Memory B cell (primary cell): ENCODE measurements at regions not wholly inside any gene's neighbourhood (a gene's known extent, or its start where the extent isn't known, plus 50 kb on each side); places are given as distances from the start of the nearest gene placed in this dataset.
"Not testable (repeated sequence)": the region's sequence is repeated elsewhere in the genome, so short reads cannot be mapped to it uniquely, and the experiment has no call there.

Experiments used
- ATAC-seq: fragments of 150-1000 bp; cut with Tn5 transposase; 2 replicates; pipeline ENCODE4 v1.10.0; 2021; ENCODE audit warnings: low read depth, mild to moderate bottlenecking, moderate library complexity
- DNase-seq, 2 donors: peaks; one replicate each; pipeline ENCODE4 v3.0.0; 2022; ENCODE audit warnings: low spot score in 2 of 2
- H3K27ac Mint-ChIP-seq: one replicate; pipeline ENCODE4 v1.8.0; 2022; ENCODE audit warnings: mild to moderate bottlenecking, moderate library complexity, mixed read lengths
- H3K27me3 Mint-ChIP-seq: one replicate; pipeline ENCODE4 v1.8.0; 2022; ENCODE audit warnings: mixed read lengths
- H3K36me3 Mint-ChIP-seq: one replicate; pipeline ENCODE4 v1.8.0; 2022; ENCODE audit warnings: mild to moderate bottlenecking, mixed read lengths
- H3K4me1 Mint-ChIP-seq: one replicate; pipeline ENCODE4 v1.8.0; 2022; ENCODE audit warnings: mixed read lengths
- H3K4me3 Mint-ChIP-seq: one replicate; pipeline ENCODE4 v1.8.0; 2022; ENCODE audit warnings: mild to moderate bottlenecking, moderate library complexity, mixed read lengths
- H3K9me3 Mint-ChIP-seq: one replicate; pipeline ENCODE4 v1.8.0; 2022; ENCODE audit warnings: mixed read lengths

GRCh38 chr4:78704981-78705683 is 71.0 kb upstream of the BMP2K start:
- H3K27me3 Mint-ChIP-seq, result no peaks in the 10 kb centered on the region
- no peak overlapping the region for H3K4me3 Mint-ChIP-seq
- no peak for DNase-seq
- peaks cover 29% of the 10 kb centered on the region for H3K4me1 Mint-ChIP-seq
- peak overlapping the region; percentile 32 for H3K27ac Mint-ChIP-seq
- no peak for ATAC-seq
- peaks cover 2% of the 10 kb centered on the region for H3K36me3 Mint-ChIP-seq
- H3K9me3 Mint-ChIP-seq, result peaks cover 6% of the 10 kb centered on the region

DNA sequence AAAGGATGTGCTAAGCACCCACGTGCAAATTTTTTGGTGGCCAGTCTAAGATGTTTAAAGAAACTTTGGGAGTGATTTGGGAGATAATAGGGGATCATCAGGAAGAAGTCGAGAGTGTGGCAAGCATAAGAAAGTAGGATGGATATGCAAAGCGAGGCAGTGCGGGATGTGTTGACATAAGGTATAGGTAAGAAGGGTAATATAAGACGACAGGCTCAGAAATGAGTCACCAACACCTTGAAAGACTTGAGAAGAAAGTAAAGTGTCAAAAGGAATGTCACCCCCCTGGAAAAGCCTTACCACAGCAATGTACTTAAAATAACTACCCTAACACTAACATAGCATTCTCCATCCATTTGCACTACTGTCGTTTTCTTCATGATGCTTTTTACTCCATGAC is 69.8 kb upstream of the BMP2K start:
- ATAC-seq (no peak), DNase-seq (no peak)
- Mint-ChIP-seq H3K9me3 (peaks cover 6% of the 10 kb centered on the region), H3K4me3 (no peak overlapping the region), H3K4me1 (peaks cover 29% of the 10 kb centered on the region), H3K36me3 (peaks cover 2% of the 10 kb centered on the region), H3K27ac (peak overlapping the region; percentile 93), H3K27me3 (no peaks in the 10 kb centered on the region)

GRCh38 chr4:78707268-78707667 is 68.9 kb upstream of the BMP2K start:
- peak overlapping the region; percentile 93 for H3K27ac Mint-ChIP-seq
- peak overlapping the region; percentile 68 for H3K4me3 Mint-ChIP-seq
- H3K36me3 Mint-ChIP-seq, result peaks cover 1% of the 10 kb centered on the region
- peaks cover 6% of the 10 kb centered on the region for H3K9me3 Mint-ChIP-seq
- no peaks in the 10 kb centered on the region for H3K27me3 Mint-ChIP-seq
- H3K4me1 Mint-ChIP-seq, result peaks cover 29% of the 10 kb centered on the region
- ATAC-seq (peak; percentile 77), DNase-seq (peak in 1 of 2 donors; percentile 12)

- Mint-ChIP-seq H3K9me3 (peaks cover 3% of the 10 kb centered on the region), H3K4me3 (peak overlapping the region; percentile 68), H3K27me3 (no peaks in the 10 kb centered on the region), H3K4me1 (peaks cover 29% of the 10 kb centered on the region), H3K36me3 (no peaks in the 10 kb centered on the region), H3K27ac (peak overlapping the region; percentile 93)
- ATAC-seq, result peak; percentile 68
- DNase-seq, result peak in 1 of 2 donors; percentile 4
Observed at GRCh38 chr4:78707793-78708192, 68.4 kb upstream of the BMP2K start.

DNA sequence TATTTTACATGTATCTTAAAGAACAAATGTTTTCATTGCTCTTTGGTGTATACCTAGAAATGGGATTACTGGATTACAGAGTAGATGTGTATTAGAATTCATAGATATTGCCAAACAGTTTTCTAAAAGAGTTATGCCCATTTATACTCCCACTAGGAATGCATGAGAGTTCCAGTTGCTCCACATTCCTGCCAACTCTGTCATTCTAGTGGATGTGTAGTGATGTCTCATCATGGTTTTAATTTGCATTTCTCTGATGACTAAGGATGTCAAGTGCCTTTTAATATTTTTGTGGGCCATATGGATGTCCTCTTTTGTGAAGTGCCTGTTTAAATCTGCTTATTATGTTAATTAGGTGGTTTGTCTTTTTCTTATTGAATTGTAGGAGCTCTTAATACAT is 65.6 kb upstream of the BMP2K start:
- ATAC-seq, result no peak
- no peak for DNase-seq
- H3K9me3 Mint-ChIP-seq, result no peaks in the 10 kb centered on the region
- no peaks in the 10 kb centered on the region for H3K36me3 Mint-ChIP-seq
- no peak overlapping the region for H3K4me3 Mint-ChIP-seq
- H3K27me3 Mint-ChIP-seq, result no peaks in the 10 kb centered on the region
- peaks cover 18% of the 10 kb centered on the region for H3K4me1 Mint-ChIP-seq
- no peak overlapping the region for H3K27ac Mint-ChIP-seq

DNA sequence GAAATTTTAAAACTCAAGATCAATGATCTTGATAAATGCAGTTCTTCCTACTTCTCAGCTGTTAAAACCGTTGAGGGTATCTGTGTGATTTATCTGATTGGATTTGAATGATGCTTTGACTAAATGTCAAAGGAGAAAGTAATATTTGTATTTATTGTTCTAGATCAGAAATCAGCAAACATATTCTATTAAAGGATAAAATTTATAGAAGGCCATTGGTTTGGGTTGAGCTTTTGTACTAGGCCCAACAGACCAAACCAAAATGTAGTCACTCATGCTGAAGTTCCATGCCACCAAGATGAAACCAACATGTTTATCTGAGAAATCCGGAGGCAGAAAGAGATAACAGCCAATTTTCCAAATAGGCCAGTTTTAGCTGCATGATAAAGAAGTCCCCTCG is 64.5 kb upstream of the BMP2K start:
- no peaks in the 10 kb centered on the region for H3K9me3 Mint-ChIP-seq
- no peaks in the 10 kb centered on the region for H3K36me3 Mint-ChIP-seq
- no peak for DNase-seq
- no peak overlapping the region for H3K4me3 Mint-ChIP-seq
- H3K4me1 Mint-ChIP-seq, result peaks cover 10% of the 10 kb centered on the region
- no peak for ATAC-seq
- H3K27ac Mint-ChIP-seq, result no peak overlapping the region
- no peaks in the 10 kb centered on the region for H3K27me3 Mint-ChIP-seq

- not testable (repeated sequence) for H3K4me1 Mint-ChIP-seq, H3K9me3 Mint-ChIP-seq, H3K27me3 Mint-ChIP-seq, H3K4me3 Mint-ChIP-seq, H3K27ac Mint-ChIP-seq, ATAC-seq, DNase-seq, H3K36me3 Mint-ChIP-seq
Observed at GRCh38 chr4:78714598-78714997, 61.6 kb upstream of the BMP2K start.

GRCh38 chr4:78715372-78715771 is 60.8 kb upstream of the BMP2K start:
- not testable (repeated sequence) for H3K27ac Mint-ChIP-seq, ATAC-seq, H3K36me3 Mint-ChIP-seq, DNase-seq, H3K9me3 Mint-ChIP-seq, H3K27me3 Mint-ChIP-seq, H3K4me3 Mint-ChIP-seq, H3K4me1 Mint-ChIP-seq

GRCh38 chr4:78717712-78718111 is 58.4 kb upstream of the BMP2K start:
- not testable (repeated sequence) for H3K36me3 Mint-ChIP-seq, H3K27me3 Mint-ChIP-seq, H3K27ac Mint-ChIP-seq, DNase-seq, ATAC-seq, H3K9me3 Mint-ChIP-seq, H3K4me3 Mint-ChIP-seq
- H3K4me1 Mint-ChIP-seq, result peaks cover 16% of the 10 kb centered on the region

DNA sequence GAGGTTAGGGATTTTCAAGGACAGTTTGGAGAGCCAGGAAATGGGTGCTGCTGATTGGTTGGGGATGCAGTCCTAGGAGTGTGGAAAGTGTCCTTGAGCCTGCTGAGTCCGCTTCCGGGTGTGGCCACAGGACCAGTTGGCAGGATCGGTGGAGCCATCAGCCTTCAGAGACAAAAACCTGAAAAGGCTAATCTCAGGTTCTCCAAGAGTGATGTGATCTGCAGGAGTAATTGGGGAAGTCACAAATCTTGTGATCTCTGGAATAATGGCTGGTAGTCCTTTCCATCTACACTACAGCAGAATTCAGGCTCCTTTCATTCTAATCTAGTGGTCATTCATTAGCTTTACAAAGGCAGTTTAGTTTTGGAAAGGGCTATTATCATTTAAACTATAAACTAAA is 55.9 kb upstream of the BMP2K start:
- no peak for DNase-seq
- ATAC-seq, result no peak
- H3K4me1 Mint-ChIP-seq, result peaks cover 16% of the 10 kb centered on the region
- no peaks in the 10 kb centered on the region for H3K36me3 Mint-ChIP-seq
- H3K9me3 Mint-ChIP-seq, result no peaks in the 10 kb centered on the region
- H3K4me3 Mint-ChIP-seq, result no peak overlapping the region
- no peak overlapping the region for H3K27ac Mint-ChIP-seq
- no peaks in the 10 kb centered on the region for H3K27me3 Mint-ChIP-seq

GRCh38 chr4:78720994-78721677 is 55.0 kb upstream of the BMP2K start:
- DNase-seq (no peak), ATAC-seq (peak; percentile 53)
- H3K36me3 Mint-ChIP-seq, result no peaks in the 10 kb centered on the region
- H3K4me1 Mint-ChIP-seq, result peaks cover 16% of the 10 kb centered on the region
- H3K9me3 Mint-ChIP-seq, result no peaks in the 10 kb centered on the region
- H3K27me3 Mint-ChIP-seq, result no peaks in the 10 kb centered on the region
- peak overlapping the region; percentile 81 for H3K4me3 Mint-ChIP-seq
- H3K27ac Mint-ChIP-seq, result peak overlapping the region; percentile 62

GRCh38 chr4:78721747-78722146 is 54.4 kb upstream of the BMP2K start:
- DNase-seq, result no peak
- Mint-ChIP-seq H3K9me3 (no peaks in the 10 kb centered on the region), H3K4me3 (no peak overlapping the region), H3K27me3 (no peaks in the 10 kb centered on the region), H3K36me3 (no peaks in the 10 kb centered on the region), H3K4me1 (peaks cover 20% of the 10 kb centered on the region), H3K27ac (peak overlapping the region; percentile 62)
- ATAC-seq, result no peak

GRCh38 chr4:78722320-78722719 is 53.8 kb upstream of the BMP2K start:
- Mint-ChIP-seq H3K4me1 (peaks cover 25% of the 10 kb centered on the region), H3K36me3 (no peaks in the 10 kb centered on the region), H3K27me3 (no peaks in the 10 kb centered on the region), H3K9me3 (no peaks in the 10 kb centered on the region), H3K27ac (no peak overlapping the region), H3K4me3 (no peak overlapping the region)
- ATAC-seq (no peak), DNase-seq (no peak)

- Mint-ChIP-seq H3K27me3 (no peaks in the 10 kb centered on the region), H3K4me3 (no peak overlapping the region)
Observed at GRCh38 chr4:78722878-78723277, 53.3 kb upstream of the BMP2K start.

More at GRCh38 chr4:78722878-78723277, 53.3 kb upstream of the BMP2K start:
- DNase-seq, result no peak
- peaks cover 28% of the 10 kb centered on the region for H3K4me1 Mint-ChIP-seq
- no peak overlapping the region for H3K27ac Mint-ChIP-seq
- no peaks in the 10 kb centered on the region for H3K9me3 Mint-ChIP-seq
- no peaks in the 10 kb centered on the region for H3K36me3 Mint-ChIP-seq
- ATAC-seq, result no peak
